Type B pancreatic cell (in vitro differentiated cells): ENCODE measurements at regions not wholly inside any gene's neighbourhood (a gene's known extent, or its start where the extent isn't known, plus 50 kb on each side); places are given as distances from the start of the nearest gene placed in this dataset.
A peak's percentile ranks its signal among the peaks of the same experiment; 100 is the strongest.

Experiments
- DNase-seq: peaks from one replicate; pipeline ENCODE4 v3.0.0; 2021; ENCODE audit warnings: mixed read lengths; ENCODE audit not compliant: unreplicated experiment; ENCODE audit errors: extremely low spot score
- H3K27ac Mint-ChIP-seq: 2 replicates; pipeline ENCODE4 v1.8.0; 2021; ENCODE audit warnings: mild to moderate bottlenecking, mixed read lengths
- H3K27me3 Mint-ChIP-seq: 2 replicates; pipeline ENCODE4 v1.8.0; 2021; ENCODE audit warnings: mixed read lengths
- H3K36me3 Mint-ChIP-seq: 2 replicates; pipeline ENCODE4 v1.8.0; 2021; ENCODE audit warnings: mixed read lengths
- H3K4me1 Mint-ChIP-seq: one replicate; pipeline ENCODE4 v1.8.0; 2021; ENCODE audit warnings: mixed read lengths; ENCODE audit not compliant: unreplicated experiment
- H3K4me3 Mint-ChIP-seq: 2 replicates; pipeline ENCODE4 v1.8.0; 2021; ENCODE audit warnings: mild to moderate bottlenecking, mixed read lengths
- H3K9me3 Mint-ChIP-seq: 2 replicates; pipeline ENCODE4 v1.8.0; 2021; ENCODE audit warnings: mixed read lengths
- TF ChIP-seq, protein P1 (sequence below): fragments of 200-600 bp; sonication (generic); conservative IDR thresholded peaks from 2 replicates; pipeline ENCODE4 v1.5.0; 2021; ENCODE audit warnings: antibody characterized with exemption, mild to moderate bottlenecking

DNA sequence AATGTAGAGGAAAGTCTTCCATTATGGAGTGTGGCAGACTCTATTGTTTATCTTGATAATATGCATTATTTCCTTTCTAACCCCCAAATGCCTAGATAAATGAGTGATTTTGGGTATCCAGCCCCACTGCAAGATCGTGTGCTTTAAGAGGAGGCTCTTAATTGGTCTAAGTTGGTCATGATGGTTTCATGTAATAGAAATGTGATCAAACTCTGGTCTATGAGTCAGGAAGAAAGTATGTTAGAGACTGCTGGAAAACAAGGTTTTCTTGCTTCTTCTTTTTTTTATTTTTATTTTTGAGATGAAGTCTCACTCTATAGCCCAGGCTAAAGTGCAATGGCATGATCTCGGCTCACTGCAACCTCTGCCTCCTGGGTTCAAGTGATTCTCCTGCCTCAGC is 344.5 kb upstream of the TNP1 start:
- peaks cover 4% of the 10 kb centered on the region for H3K27me3 Mint-ChIP-seq
- peaks cover 17% of the 10 kb centered on the region for H3K4me1 Mint-ChIP-seq
- H3K4me3 Mint-ChIP-seq, result no peak overlapping the region
- H3K9me3 Mint-ChIP-seq, result peaks cover 15% of the 10 kb centered on the region
- H3K36me3 Mint-ChIP-seq, result peaks cover 8% of the 10 kb centered on the region
- H3K27ac Mint-ChIP-seq, result no peak overlapping the region
- no peak for DNase-seq
- TF ChIP-seq, protein P1, sequence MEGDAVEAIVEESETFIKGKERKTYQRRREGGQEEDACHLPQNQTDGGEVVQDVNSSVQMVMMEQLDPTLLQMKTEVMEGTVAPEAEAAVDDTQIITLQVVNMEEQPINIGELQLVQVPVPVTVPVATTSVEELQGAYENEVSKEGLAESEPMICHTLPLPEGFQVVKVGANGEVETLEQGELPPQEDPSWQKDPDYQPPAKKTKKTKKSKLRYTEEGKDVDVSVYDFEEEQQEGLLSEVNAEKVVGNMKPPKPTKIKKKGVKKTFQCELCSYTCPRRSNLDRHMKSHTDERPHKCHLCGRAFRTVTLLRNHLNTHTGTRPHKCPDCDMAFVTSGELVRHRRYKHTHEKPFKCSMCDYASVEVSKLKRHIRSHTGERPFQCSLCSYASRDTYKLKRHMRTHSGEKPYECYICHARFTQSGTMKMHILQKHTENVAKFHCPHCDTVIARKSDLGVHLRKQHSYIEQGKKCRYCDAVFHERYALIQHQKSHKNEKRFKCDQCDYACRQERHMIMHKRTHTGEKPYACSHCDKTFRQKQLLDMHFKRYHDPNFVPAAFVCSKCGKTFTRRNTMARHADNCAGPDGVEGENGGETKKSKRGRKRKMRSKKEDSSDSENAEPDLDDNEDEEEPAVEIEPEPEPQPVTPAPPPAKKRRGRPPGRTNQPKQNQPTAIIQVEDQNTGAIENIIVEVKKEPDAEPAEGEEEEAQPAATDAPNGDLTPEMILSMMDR, result no peak

GRCh38 chr2:217203086-217203485 is 343.2 kb upstream of the TNP1 start:
- H3K4me1 Mint-ChIP-seq, result peaks cover 24% of the 10 kb centered on the region
- TF ChIP-seq, protein P1, result no peak
- H3K9me3 Mint-ChIP-seq, result peaks cover 15% of the 10 kb centered on the region
- no peak overlapping the region for H3K4me3 Mint-ChIP-seq
- peaks cover 6% of the 10 kb centered on the region for H3K27me3 Mint-ChIP-seq
- H3K27ac Mint-ChIP-seq, result no peak overlapping the region
- no peak for DNase-seq
- peaks cover 8% of the 10 kb centered on the region for H3K36me3 Mint-ChIP-seq

DNA sequence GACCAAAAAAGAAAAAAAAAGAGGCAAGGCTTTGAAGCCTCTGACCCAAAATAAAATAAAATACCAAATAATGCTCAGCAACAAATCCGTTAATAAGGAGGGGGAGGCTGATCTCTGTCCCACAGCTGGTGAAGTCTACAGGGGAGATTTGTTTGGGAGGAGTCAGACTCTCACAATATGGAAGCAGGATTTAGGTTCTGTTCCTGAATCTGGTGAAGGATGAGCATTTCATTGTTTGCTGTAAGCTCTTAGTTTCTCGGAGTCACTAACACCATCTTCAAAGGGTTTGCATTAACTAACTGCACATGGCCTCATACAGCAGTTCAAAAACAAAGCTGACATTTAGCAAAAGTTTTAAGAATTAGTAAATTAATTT is 339.4 kb upstream of the TNP1 start:
- peaks cover 19% of the 10 kb centered on the region for H3K4me1 Mint-ChIP-seq
- H3K27me3 Mint-ChIP-seq, result peaks cover 9% of the 10 kb centered on the region
- DNase-seq, result no peak
- peaks cover 12% of the 10 kb centered on the region for H3K36me3 Mint-ChIP-seq
- no peak overlapping the region for H3K4me3 Mint-ChIP-seq
- H3K9me3 Mint-ChIP-seq, result peaks cover 20% of the 10 kb centered on the region
- H3K27ac Mint-ChIP-seq, result peak overlapping the region; percentile 4
- TF ChIP-seq, protein P1, result no peak

DNA sequence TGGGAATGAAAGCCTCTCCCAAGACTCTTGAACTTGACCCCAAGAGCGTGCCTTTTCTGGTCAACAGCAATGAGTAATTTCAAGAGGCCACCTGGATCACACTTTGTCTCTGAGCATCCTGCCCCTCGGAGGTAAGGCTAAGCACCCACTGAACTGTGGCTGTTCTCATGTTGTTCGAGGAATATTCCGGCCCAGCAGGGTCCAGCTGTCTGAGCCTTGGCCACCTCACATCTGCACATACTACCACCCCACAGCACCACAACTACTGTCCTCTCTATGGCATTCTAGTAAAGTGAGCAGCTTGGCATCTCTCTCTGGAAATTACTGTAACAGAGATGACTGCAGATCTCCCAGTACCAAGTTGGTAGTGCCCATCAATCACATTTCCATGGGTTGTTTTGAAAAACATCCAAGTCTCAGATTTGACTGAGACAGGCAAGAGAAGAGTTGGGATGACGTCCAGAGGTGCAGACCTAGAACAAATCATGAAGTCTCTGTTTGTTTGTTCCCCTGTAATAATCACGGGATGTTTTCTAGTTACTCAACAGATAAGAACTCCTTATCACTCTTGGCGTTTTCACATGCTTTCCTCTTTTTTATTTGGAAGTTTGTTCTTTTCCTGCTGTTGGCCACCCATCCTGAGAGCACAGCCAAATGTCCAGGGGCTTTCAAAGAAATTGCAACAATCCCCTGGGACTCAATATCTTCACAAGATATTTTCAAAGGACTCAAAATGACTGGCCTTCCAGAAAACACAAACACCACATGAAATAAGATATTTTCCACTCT is 336.0 kb upstream of the TNP1 start:
- TF ChIP-seq, protein P1, result no peak
- no peak overlapping the region for H3K4me3 Mint-ChIP-seq

GRCh38 chr2:217195016-217195415 is 335.2 kb upstream of the TNP1 start:
- H3K27ac Mint-ChIP-seq, result no peak overlapping the region
- peaks cover 29% of the 10 kb centered on the region for H3K4me1 Mint-ChIP-seq
- TF ChIP-seq, protein P1, result no peak
- peaks cover 35% of the 10 kb centered on the region for H3K27me3 Mint-ChIP-seq
- H3K36me3 Mint-ChIP-seq, result peaks cover 5% of the 10 kb centered on the region
- DNase-seq, result no peak
- H3K9me3 Mint-ChIP-seq, result peaks cover 7% of the 10 kb centered on the region
- H3K4me3 Mint-ChIP-seq, result no peak overlapping the region

More for the DNA sequence above, 336.0 kb upstream of the TNP1 start:
- no peak for DNase-seq
- peaks cover 29% of the 10 kb centered on the region for H3K4me1 Mint-ChIP-seq
- no peak overlapping the region for H3K27ac Mint-ChIP-seq
- H3K9me3 Mint-ChIP-seq, result peaks cover 7% of the 10 kb centered on the region
- H3K36me3 Mint-ChIP-seq, result peaks cover 5% of the 10 kb centered on the region
- H3K27me3 Mint-ChIP-seq, result peaks cover 32% of the 10 kb centered on the region
